ENCODE measurements at regions not wholly inside any gene's neighbourhood (a gene's known extent, or its start where the extent isn't known, plus 50 kb on each side); places are given as distances from the start of the nearest gene placed in this dataset.

- Mint-ChIP-seq H3K4me3 (no peak overlapping the region), H3K4me1 (ENCODE audit: low read depth) (no peaks in the 10 kb centered on the region), H3K36me3 (ENCODE audit: low read depth) (no peaks in the 10 kb centered on the region), H3K9me3 (peaks cover 10% of the 10 kb centered on the region), H3K27ac (no peak overlapping the region), H3K27me3 (no peaks in the 10 kb centered on the region)
- POLR2A ChIA-PET, result no interaction called here
- DNase-seq (no peak), ATAC-seq (no peak)
- CTCF ChIA-PET, result no interaction called here
- no peak for TF ChIP-seq CTCF (IDR thresholded peaks at IDR 0.05)
- intact Hi-C loops (cut with micrococcal nuclease), result no loop called here
Measured at GRCh38 chr4:66404141-66404540, 733.9 kb upstream of the EPHA5 start.

- ChIA-PET POLR2A (no interaction called here), CTCF (no interaction called here)
- no peak for TF ChIP-seq CTCF (IDR thresholded peaks at IDR 0.05)
- intact Hi-C loops (cut with micrococcal nuclease), result no loop called here
- no peak overlapping the region for H3K4me3 Mint-ChIP-seq
- ATAC-seq (no peak), DNase-seq (no peak)
- H3K36me3 Mint-ChIP-seq (ENCODE audit: low read depth), result no peaks in the 10 kb centered on the region
- H3K9me3 Mint-ChIP-seq, result no peaks in the 10 kb centered on the region
- H3K27ac Mint-ChIP-seq, result no peak overlapping the region
- no peaks in the 10 kb centered on the region for H3K27me3 Mint-ChIP-seq
- H3K4me1 Mint-ChIP-seq (ENCODE audit: low read depth), result no peaks in the 10 kb centered on the region
Measured at GRCh38 chr4:66376921-66377320, 706.6 kb upstream of the EPHA5 start.

DNA sequence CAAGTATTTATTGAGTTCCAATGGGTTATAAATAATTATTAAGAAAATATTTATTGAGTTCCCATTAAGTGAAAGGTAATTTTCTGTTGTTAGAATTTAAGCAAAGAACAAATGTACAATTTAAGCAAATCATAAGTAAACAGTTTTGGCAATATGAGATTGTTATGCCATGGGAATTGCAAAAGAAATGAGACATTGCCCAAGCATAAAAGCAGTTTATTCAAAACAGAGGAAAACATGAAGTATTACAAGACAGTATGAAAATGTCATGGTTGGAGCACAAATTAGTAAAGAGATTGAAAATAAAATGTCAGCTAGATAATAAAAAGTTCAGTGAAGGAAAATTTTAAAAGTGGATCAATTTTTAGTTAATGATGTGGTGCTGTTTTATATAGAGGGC lies 706.1 kb upstream of the EPHA5 start:
- ChIA-PET POLR2A (no interaction called here), CTCF (no interaction called here)
- Mint-ChIP-seq H3K36me3 (ENCODE audit: low read depth) (no peaks in the 10 kb centered on the region), H3K4me1 (ENCODE audit: low read depth) (no peaks in the 10 kb centered on the region), H3K9me3 (no peaks in the 10 kb centered on the region), H3K27me3 (no peaks in the 10 kb centered on the region), H3K4me3 (no peak overlapping the region), H3K27ac (no peak overlapping the region)
- no peak for ATAC-seq
- intact Hi-C loops (cut with micrococcal nuclease), result no loop called here
- TF ChIP-seq CTCF (IDR thresholded peaks at IDR 0.05), result no peak
- DNase-seq, result no peak

- H3K27me3 Mint-ChIP-seq, result no peaks in the 10 kb centered on the region
- H3K9me3 Mint-ChIP-seq, result peaks cover 2% of the 10 kb centered on the region
Measured at GRCh38 chr4:66373268-66373667, 703.0 kb upstream of the EPHA5 start.

DNA sequence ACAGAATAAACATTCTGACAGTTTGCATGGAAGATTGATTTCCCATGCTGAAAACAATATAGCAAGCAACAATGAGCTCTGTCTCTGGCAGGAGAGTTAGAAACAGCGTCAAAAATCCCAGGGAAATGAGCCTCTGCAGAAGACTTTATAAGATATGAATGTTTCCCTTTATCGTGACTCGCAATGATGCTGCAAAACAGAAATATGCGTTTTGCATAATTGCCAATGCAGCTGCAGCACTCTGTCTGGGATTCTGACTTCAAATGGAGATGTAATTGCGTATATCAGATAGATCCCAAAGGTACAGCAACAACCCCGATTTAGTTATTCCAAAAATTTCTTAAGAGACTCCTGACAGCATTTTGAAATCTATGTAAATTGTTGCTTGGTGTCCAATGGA lies 702.4 kb upstream of the EPHA5 start:
- no peak for TF ChIP-seq CTCF (IDR thresholded peaks at IDR 0.05)
- no peaks in the 10 kb centered on the region for H3K27me3 Mint-ChIP-seq
- no peaks in the 10 kb centered on the region for H3K36me3 Mint-ChIP-seq (ENCODE audit: low read depth)
- POLR2A ChIA-PET, result no interaction called here
- no peak overlapping the region for H3K4me3 Mint-ChIP-seq
- DNase-seq (no peak), ATAC-seq (no peak)
- H3K27ac Mint-ChIP-seq, result no peak overlapping the region
- H3K4me1 Mint-ChIP-seq (ENCODE audit: low read depth), result no peaks in the 10 kb centered on the region
- H3K9me3 Mint-ChIP-seq, result peaks cover 2% of the 10 kb centered on the region
- CTCF ChIA-PET, result interaction anchor here (1.2 kb wide), 1 partner anchor 17 kb away, joined by 3 read pairs; no protein-coding TSS in a partner anchor
- intact Hi-C loops (cut with micrococcal nuclease), result no loop called here

More at GRCh38 chr4:66373268-66373667, 703.0 kb upstream of the EPHA5 start:
- CTCF ChIA-PET, result interaction anchor here (1.2 kb wide), 1 partner anchor 16 kb away, joined by 3 read pairs; no protein-coding TSS in a partner anchor
- Mint-ChIP-seq H3K36me3 (ENCODE audit: low read depth) (no peaks in the 10 kb centered on the region), H3K4me1 (ENCODE audit: low read depth) (no peaks in the 10 kb centered on the region), H3K27ac (no peak overlapping the region), H3K4me3 (no peak overlapping the region)
- POLR2A ChIA-PET, result no interaction called here
- DNase-seq (no peak), ATAC-seq (no peak)
- TF ChIP-seq CTCF (IDR thresholded peaks at IDR 0.05), result no peak
- intact Hi-C loops (cut with micrococcal nuclease), result no loop called here

All from activated CD8-positive, alpha-beta T cell treated with anti-CD3 and anti-CD28 coated beads for 36 hours (primary cell).